Mammary epithelial cell (primary cell): ENCODE measurements at regions not wholly inside any gene's neighbourhood (a gene's known extent, or its start where the extent isn't known, plus 50 kb on each side); places are given as distances from the start of the nearest gene placed in this dataset.

Experiments
- EZH2 ChIP-seq: IDR thresholded peaks from 2 replicates; pipeline ENCODE4 v1.6.1; 2012; ENCODE audit warnings: low read length, inconsistent platforms, borderline replicate concordance
- TF ChIP-seq, protein P1 (sequence below), 2 donors: IDR thresholded peaks in 1 of 2; conservative IDR thresholded peaks in 1 of 2; 2 replicates each; pipeline ENCODE4 v1.5.1; 2011 to 2012; ENCODE audit warnings: inconsistent platforms in 2 of 2, low read length in 2 of 2, mild to moderate bottlenecking in 2 of 2, control low read depth in 1 of 2, low read depth in 1 of 2; ENCODE audit not compliant: insufficient read depth in 1 of 2; ENCODE audit errors: extremely low read depth in 1 of 2

DNA sequence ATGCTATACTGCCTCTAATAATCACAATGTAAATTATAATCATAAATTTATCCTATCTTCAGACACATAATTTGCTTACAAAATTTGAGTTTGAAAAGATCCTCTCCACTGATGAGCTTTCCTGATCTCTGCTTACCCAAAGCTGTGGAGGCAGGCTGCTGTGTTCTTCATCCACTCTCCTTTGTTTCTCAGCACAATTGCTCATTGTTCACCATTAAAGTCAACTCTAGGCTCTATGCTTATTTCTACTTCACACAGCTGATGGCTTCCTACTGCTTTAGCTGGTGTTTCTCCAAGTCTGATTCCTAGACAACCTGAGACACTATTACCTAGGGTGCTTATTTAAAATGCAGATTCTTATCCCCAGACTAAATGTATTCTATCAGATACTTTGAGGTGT, 319.7 kb downstream of the PCDH18 start:
- TF ChIP-seq, protein P1, sequence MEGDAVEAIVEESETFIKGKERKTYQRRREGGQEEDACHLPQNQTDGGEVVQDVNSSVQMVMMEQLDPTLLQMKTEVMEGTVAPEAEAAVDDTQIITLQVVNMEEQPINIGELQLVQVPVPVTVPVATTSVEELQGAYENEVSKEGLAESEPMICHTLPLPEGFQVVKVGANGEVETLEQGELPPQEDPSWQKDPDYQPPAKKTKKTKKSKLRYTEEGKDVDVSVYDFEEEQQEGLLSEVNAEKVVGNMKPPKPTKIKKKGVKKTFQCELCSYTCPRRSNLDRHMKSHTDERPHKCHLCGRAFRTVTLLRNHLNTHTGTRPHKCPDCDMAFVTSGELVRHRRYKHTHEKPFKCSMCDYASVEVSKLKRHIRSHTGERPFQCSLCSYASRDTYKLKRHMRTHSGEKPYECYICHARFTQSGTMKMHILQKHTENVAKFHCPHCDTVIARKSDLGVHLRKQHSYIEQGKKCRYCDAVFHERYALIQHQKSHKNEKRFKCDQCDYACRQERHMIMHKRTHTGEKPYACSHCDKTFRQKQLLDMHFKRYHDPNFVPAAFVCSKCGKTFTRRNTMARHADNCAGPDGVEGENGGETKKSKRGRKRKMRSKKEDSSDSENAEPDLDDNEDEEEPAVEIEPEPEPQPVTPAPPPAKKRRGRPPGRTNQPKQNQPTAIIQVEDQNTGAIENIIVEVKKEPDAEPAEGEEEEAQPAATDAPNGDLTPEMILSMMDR (conservative IDR thresholded peaks at IDR 0.05 in 1 of 2, IDR thresholded peaks at IDR 0.05 in 1 of 2; ENCODE audit: extremely low read depth in 1 of 2, insufficient read depth in 1 of 2, low read depth in 1 of 2, low read length in 2 of 2), result no peak
- no peak for TF ChIP-seq EZH2
